Memory B cell (primary cell): ENCODE measurements at regions not wholly inside any gene's neighbourhood (a gene's known extent, or its start where the extent isn't known, plus 50 kb on each side); places are given as distances from the start of the nearest gene placed in this dataset.

Experiments used
- ATAC-seq: fragments of 150-1000 bp; cut with Tn5 transposase; 2 replicates; pipeline ENCODE4 v1.10.0; 2021; ENCODE audit warnings: low read depth, mild to moderate bottlenecking, moderate library complexity
- DNase-seq, 2 donors: peaks; one replicate each; pipeline ENCODE4 v3.0.0; 2022; ENCODE audit warnings: low spot score in 2 of 2
- H3K27ac Mint-ChIP-seq: one replicate; pipeline ENCODE4 v1.8.0; 2022; ENCODE audit warnings: mild to moderate bottlenecking, moderate library complexity, mixed read lengths
- H3K27me3 Mint-ChIP-seq: one replicate; pipeline ENCODE4 v1.8.0; 2022; ENCODE audit warnings: mixed read lengths
- H3K36me3 Mint-ChIP-seq: one replicate; pipeline ENCODE4 v1.8.0; 2022; ENCODE audit warnings: mild to moderate bottlenecking, mixed read lengths
- H3K4me1 Mint-ChIP-seq: one replicate; pipeline ENCODE4 v1.8.0; 2022; ENCODE audit warnings: mixed read lengths
- H3K4me3 Mint-ChIP-seq: one replicate; pipeline ENCODE4 v1.8.0; 2022; ENCODE audit warnings: mild to moderate bottlenecking, moderate library complexity, mixed read lengths
- H3K9me3 Mint-ChIP-seq: one replicate; pipeline ENCODE4 v1.8.0; 2022; ENCODE audit warnings: mixed read lengths

- Mint-ChIP-seq H3K4me1 (no peaks in the 10 kb centered on the region), H3K4me3 (no peak overlapping the region), H3K9me3 (peaks cover 5% of the 10 kb centered on the region), H3K27me3 (no peaks in the 10 kb centered on the region), H3K27ac (no peak overlapping the region), H3K36me3 (no peaks in the 10 kb centered on the region)
- DNase-seq (no peak), ATAC-seq (no peak)
Measured at GRCh38 chr11:29842061-29842460, 174.8 kb downstream of the KCNA4 start.

GRCh38 chr11:29826878-29827277 lies 190.0 kb downstream of the KCNA4 start:
- Mint-ChIP-seq H3K27me3 (no peaks in the 10 kb centered on the region), H3K36me3 (no peaks in the 10 kb centered on the region), H3K9me3 (peaks cover 14% of the 10 kb centered on the region), H3K27ac (no peak overlapping the region), H3K4me3 (no peak overlapping the region), H3K4me1 (no peaks in the 10 kb centered on the region)
- DNase-seq (no peak), ATAC-seq (no peak)

- ATAC-seq (no peak), DNase-seq (no peak)
- Mint-ChIP-seq H3K4me1 (no peaks in the 10 kb centered on the region), H3K4me3 (no peak overlapping the region), H3K27me3 (no peaks in the 10 kb centered on the region), H3K27ac (no peak overlapping the region), H3K36me3 (no peaks in the 10 kb centered on the region), H3K9me3 (peaks cover 11% of the 10 kb centered on the region)
Measured at GRCh38 chr11:29816359-29816758, 200.5 kb downstream of the KCNA4 start.

DNA sequence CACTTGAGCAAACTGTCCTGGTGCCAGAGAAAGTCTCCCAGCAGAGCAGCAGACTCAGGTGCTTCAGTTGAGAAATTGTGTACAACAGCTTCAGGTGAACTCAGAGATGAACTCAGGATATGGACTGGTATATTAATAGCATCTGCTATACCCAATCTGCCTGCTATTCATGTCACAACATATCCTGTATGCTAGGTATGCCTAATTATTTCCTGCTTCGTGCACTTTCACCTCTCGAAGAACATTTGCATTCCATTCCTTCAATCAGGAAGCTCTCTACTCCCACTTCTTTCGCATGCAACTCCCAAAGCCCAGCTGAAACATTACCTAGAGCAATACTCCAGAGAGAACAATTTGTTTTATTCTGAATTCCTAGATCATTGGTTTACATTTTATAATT lies 207.7 kb downstream of the KCNA4 start:
- no peak for DNase-seq
- H3K9me3 Mint-ChIP-seq: peaks cover 7% of the 10 kb centered on the region
- no peaks in the 10 kb centered on the region for H3K27me3 Mint-ChIP-seq
- no peak for ATAC-seq
- H3K36me3 Mint-ChIP-seq: no peaks in the 10 kb centered on the region
- no peak overlapping the region for H3K4me3 Mint-ChIP-seq
- no peak overlapping the region for H3K27ac Mint-ChIP-seq
- no peaks in the 10 kb centered on the region for H3K4me1 Mint-ChIP-seq

DNA sequence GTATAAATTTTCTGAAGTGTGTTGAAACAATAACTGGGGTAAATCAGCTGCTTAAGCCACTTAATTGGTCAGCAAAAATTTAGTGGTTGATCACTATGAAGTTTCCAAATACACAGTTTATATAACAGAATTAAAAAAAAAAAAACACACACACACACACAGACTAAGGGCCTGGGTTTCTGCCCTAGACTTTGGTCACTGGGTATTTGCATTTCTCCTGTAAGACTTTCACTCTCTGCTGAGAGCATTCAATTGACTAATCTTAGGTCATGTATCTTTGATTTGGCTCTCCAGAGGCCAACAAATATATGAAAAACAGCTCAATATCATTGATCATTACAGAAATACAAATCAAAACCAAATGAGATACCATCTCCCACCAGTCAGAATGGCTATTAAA lies 214.3 kb downstream of the KCNA4 start:
- no peak for ATAC-seq
- Mint-ChIP-seq H3K9me3 (no peaks in the 10 kb centered on the region), H3K27ac (no peak overlapping the region), H3K36me3 (no peaks in the 10 kb centered on the region), H3K27me3 (no peaks in the 10 kb centered on the region), H3K4me1 (no peaks in the 10 kb centered on the region), H3K4me3 (no peak overlapping the region)
- DNase-seq: no peak

GRCh38 chr11:29801561-29801960 lies 215.3 kb downstream of the KCNA4 start:
- Mint-ChIP-seq H3K4me1 (no peaks in the 10 kb centered on the region), H3K9me3 (no peaks in the 10 kb centered on the region), H3K4me3 (no peak overlapping the region), H3K27me3 (no peaks in the 10 kb centered on the region), H3K27ac (no peak overlapping the region), H3K36me3 (no peaks in the 10 kb centered on the region)
- no peak for ATAC-seq
- no peak for DNase-seq

DNA sequence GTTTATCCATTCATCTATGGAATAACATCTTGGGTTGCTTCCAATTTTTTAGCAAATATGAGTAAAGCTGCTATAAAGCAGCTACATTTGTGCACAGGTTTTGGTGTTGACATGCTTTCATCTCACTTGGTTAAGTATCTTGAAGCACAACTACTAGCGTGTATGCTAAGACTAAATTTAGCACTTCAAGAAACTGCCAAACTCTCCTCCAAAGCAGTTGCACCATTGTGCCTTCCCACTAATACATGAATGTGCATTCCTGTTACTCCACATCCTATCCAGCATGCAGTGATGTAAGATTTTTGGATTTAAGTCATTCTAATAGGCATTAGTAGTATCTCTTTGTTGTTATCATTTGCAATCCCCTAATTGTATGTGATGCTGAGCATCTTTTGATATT lies 230.7 kb downstream of the KCNA4 start:
- Mint-ChIP-seq H3K27ac (no peak overlapping the region), H3K9me3 (peaks cover 1% of the 10 kb centered on the region)
- DNase-seq: no peak

DNA sequence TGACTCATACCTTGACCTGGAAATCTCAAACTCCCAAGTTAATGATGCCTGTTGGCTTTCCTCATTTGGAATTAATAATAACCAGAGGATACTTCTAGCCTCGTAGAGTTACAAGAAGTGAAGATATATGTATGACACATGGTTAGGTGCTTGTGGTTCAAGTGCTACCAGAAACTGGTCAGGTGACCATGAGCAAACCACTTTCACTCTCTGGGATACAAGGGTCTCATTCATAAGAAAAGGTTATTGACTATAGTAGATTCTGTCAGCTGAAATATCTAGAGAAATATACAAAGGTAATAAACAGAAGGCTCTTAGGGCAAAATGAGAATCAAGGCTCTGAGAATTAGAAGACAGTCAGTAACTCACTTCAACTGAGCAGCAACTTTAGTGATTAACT lies 233.3 kb downstream of the KCNA4 start:
- Mint-ChIP-seq H3K9me3 (peaks cover 1% of the 10 kb centered on the region), H3K27me3 (no peaks in the 10 kb centered on the region), H3K36me3 (no peaks in the 10 kb centered on the region), H3K27ac (no peak overlapping the region), H3K4me1 (no peaks in the 10 kb centered on the region), H3K4me3 (no peak overlapping the region)
- ATAC-seq (no peak), DNase-seq (no peak)

More for the DNA sequence above, 230.7 kb downstream of the KCNA4 start:
- ATAC-seq: no peak
- Mint-ChIP-seq H3K27me3 (no peaks in the 10 kb centered on the region), H3K4me1 (no peaks in the 10 kb centered on the region), H3K36me3 (no peaks in the 10 kb centered on the region), H3K4me3 (no peak overlapping the region)

GRCh38 chr11:29782447-29782846 lies 234.4 kb downstream of the KCNA4 start:
- H3K9me3 Mint-ChIP-seq: peaks cover 3% of the 10 kb centered on the region
- H3K4me3 Mint-ChIP-seq: no peak overlapping the region
- DNase-seq: no peak
- no peaks in the 10 kb centered on the region for H3K27me3 Mint-ChIP-seq
- no peak for ATAC-seq
- H3K36me3 Mint-ChIP-seq: no peaks in the 10 kb centered on the region
- no peaks in the 10 kb centered on the region for H3K4me1 Mint-ChIP-seq
- no peak overlapping the region for H3K27ac Mint-ChIP-seq

- Mint-ChIP-seq H3K27me3 (no peaks in the 10 kb centered on the region), H3K9me3 (peaks cover 3% of the 10 kb centered on the region), H3K4me1 (no peaks in the 10 kb centered on the region), H3K4me3 (no peak overlapping the region), H3K27ac (no peak overlapping the region), H3K36me3 (no peaks in the 10 kb centered on the region)
- DNase-seq (no peak), ATAC-seq (no peak)
Measured at GRCh38 chr11:29781268-29781667, 235.6 kb downstream of the KCNA4 start.

- no peak overlapping the region for H3K27ac Mint-ChIP-seq
- H3K4me1 Mint-ChIP-seq: no peaks in the 10 kb centered on the region
- H3K27me3 Mint-ChIP-seq: no peaks in the 10 kb centered on the region
- H3K9me3 Mint-ChIP-seq: peaks cover 3% of the 10 kb centered on the region
- DNase-seq: no peak
- no peaks in the 10 kb centered on the region for H3K36me3 Mint-ChIP-seq
- H3K4me3 Mint-ChIP-seq: no peak overlapping the region
- ATAC-seq: no peak
Measured at GRCh38 chr11:29780756-29781155, 236.1 kb downstream of the KCNA4 start.

GRCh38 chr11:29773656-29774264 lies 243.1 kb downstream of the KCNA4 start:
- no peak for ATAC-seq
- no peaks in the 10 kb centered on the region for H3K27me3 Mint-ChIP-seq
- H3K27ac Mint-ChIP-seq: no peak overlapping the region
- DNase-seq: no peak
- H3K4me3 Mint-ChIP-seq: no peak overlapping the region
- peaks cover 4% of the 10 kb centered on the region for H3K9me3 Mint-ChIP-seq
- no peaks in the 10 kb centered on the region for H3K4me1 Mint-ChIP-seq
- H3K36me3 Mint-ChIP-seq: no peaks in the 10 kb centered on the region

GRCh38 chr11:29756871-29757270 lies 260.0 kb downstream of the KCNA4 start:
- Mint-ChIP-seq H3K36me3 (no peaks in the 10 kb centered on the region), H3K27ac (no peak overlapping the region), H3K4me3 (no peak overlapping the region), H3K27me3 (no peaks in the 10 kb centered on the region), H3K9me3 (peaks cover 6% of the 10 kb centered on the region), H3K4me1 (no peaks in the 10 kb centered on the region)
- DNase-seq: no peak
- no peak for ATAC-seq

DNA sequence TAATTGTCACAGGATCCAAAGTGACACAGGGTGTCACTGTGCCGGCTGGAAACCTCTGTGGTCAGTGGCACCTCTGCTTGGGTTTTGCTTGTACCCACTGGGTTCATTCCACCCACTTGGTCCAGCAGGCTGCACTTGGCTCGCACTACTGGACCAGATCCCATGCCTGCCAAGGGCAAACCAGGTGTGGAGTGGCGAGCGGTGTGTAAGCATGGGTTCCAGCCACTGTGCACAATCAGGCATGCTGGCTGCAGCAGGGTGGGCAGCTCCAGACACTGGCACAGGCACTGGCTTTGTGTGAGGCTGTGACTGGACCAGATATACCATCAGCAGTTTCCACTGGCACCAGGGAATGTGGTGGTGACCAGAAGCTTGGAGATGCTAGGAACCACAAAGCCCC lies 261.4 kb downstream of the KCNA4 start:
- Mint-ChIP-seq H3K27me3 (no peaks in the 10 kb centered on the region), H3K36me3 (no peaks in the 10 kb centered on the region), H3K9me3 (peaks cover 5% of the 10 kb centered on the region), H3K27ac (no peak overlapping the region), H3K4me1 (no peaks in the 10 kb centered on the region), H3K4me3 (no peak overlapping the region)
- ATAC-seq (no peak), DNase-seq (no peak)

DNA sequence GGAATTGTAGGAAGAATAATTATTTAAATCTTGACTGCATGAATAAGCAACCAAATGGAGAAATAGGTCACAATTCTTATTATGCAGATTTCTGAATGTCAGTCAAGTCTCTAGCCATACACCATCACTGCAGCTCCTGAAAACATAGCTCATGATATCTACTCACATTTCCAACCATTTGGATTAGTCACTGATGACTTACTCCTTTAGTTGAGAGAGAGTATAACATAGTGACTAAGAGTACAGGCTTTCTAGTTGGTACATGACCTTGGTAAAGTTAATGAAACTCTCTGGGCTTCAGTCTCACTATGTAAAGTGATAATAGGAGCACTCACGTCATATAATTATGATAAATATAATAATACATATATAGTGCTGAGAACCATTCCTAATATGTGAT lies 265.2 kb downstream of the KCNA4 start:
- Mint-ChIP-seq H3K27me3 (no peaks in the 10 kb centered on the region), H3K4me1 (no peaks in the 10 kb centered on the region), H3K4me3 (no peak overlapping the region), H3K27ac (no peak overlapping the region), H3K9me3 (peaks cover 5% of the 10 kb centered on the region), H3K36me3 (no peaks in the 10 kb centered on the region)
- ATAC-seq (no peak), DNase-seq (no peak)
